ENCODE measurements at regions not wholly inside any gene's neighbourhood (a gene's known extent, or its start where the extent isn't known, plus 50 kb on each side); places are given as distances from the start of the nearest gene placed in this dataset.

- no peak for DNase-seq (ENCODE audit: low spot score)
- TF ChIP-seq CTCF (IDR thresholded peaks at IDR 0.05; ENCODE audit: extremely low read depth, missing control alignments): no peak
These were observed 91.6 kb upstream of the ANKRD1 start for GRCh38 chr10:91012502-91012901.

- no peak for DNase-seq (ENCODE audit: low spot score)
- no peak for TF ChIP-seq CTCF (IDR thresholded peaks at IDR 0.05; ENCODE audit: extremely low read depth, missing control alignments)
These were observed 93.1 kb upstream of the ANKRD1 start for GRCh38 chr10:91013985-91014384.

- TF ChIP-seq CTCF (IDR thresholded peaks at IDR 0.05; ENCODE audit: extremely low read depth, missing control alignments): no peak
- no peak for DNase-seq (ENCODE audit: low spot score)
These were observed 96.3 kb upstream of the ANKRD1 start for GRCh38 chr10:91017198-91017597.

GRCh38 chr10:91021901-91022300 lies 101.0 kb upstream of the ANKRD1 start:
- DNase-seq (ENCODE audit: low spot score): no peak
- TF ChIP-seq CTCF (IDR thresholded peaks at IDR 0.05; ENCODE audit: extremely low read depth, missing control alignments): no peak

- no peak for TF ChIP-seq CTCF (IDR thresholded peaks at IDR 0.05; ENCODE audit: extremely low read depth, missing control alignments)
- DNase-seq (ENCODE audit: low spot score): no peak
These were observed 101.5 kb upstream of the ANKRD1 start for GRCh38 chr10:91022390-91022789.

GRCh38 chr10:91022924-91023699 lies 102.2 kb upstream of the ANKRD1 start:
- no peak for DNase-seq (ENCODE audit: low spot score)
- TF ChIP-seq CTCF (IDR thresholded peaks at IDR 0.05; ENCODE audit: extremely low read depth, missing control alignments): no peak

- no peak for TF ChIP-seq CTCF (IDR thresholded peaks at IDR 0.05; ENCODE audit: extremely low read depth, missing control alignments)
- no peak for DNase-seq (ENCODE audit: low spot score)
These were observed 103.0 kb upstream of the ANKRD1 start for GRCh38 chr10:91023700-91024398.
